HG02610 (cell line): ENCODE measurements at regions not wholly inside any gene's neighbourhood (a gene's known extent, or its start where the extent isn't known, plus 50 kb on each side); places are given as distances from the start of the nearest gene placed in this dataset.

Experiments used
- ATAC-seq: cut with Tn5 transposase; IDR thresholded peaks from one replicate; pipeline ENCODE4 v1.9.1; 2021; ENCODE audit warnings: mild to moderate bottlenecking, moderate library complexity; ENCODE audit not compliant: unreplicated experiment

- ATAC-seq = no peak
Observed at GRCh38 chr1:193799371-193799770, 613.0 kb upstream of the B3GALT2 start.

- ATAC-seq = no peak
Observed at GRCh38 chr1:193794239-193794638, 607.8 kb upstream of the B3GALT2 start.

GRCh38 chr1:193791746-193792145 is 605.3 kb upstream of the B3GALT2 start:
- ATAC-seq = no peak

- no peak for ATAC-seq
Observed at GRCh38 chr1:193787061-193787460, 600.6 kb upstream of the B3GALT2 start.

- no peak for ATAC-seq
Observed at GRCh38 chr1:193785850-193786420, 599.5 kb upstream of the B3GALT2 start.

- no peak for ATAC-seq
Observed at GRCh38 chr1:193774536-193775323, 588.3 kb upstream of the B3GALT2 start.

- no peak for ATAC-seq
Observed at GRCh38 chr1:193771596-193771995, 585.2 kb upstream of the B3GALT2 start.

GRCh38 chr1:193769651-193770050 is 583.2 kb upstream of the B3GALT2 start:
- no peak for ATAC-seq

- ATAC-seq = no peak
Observed at GRCh38 chr1:193767886-193768285, 581.5 kb upstream of the B3GALT2 start.

GRCh38 chr1:193766329-193766728 is 579.9 kb upstream of the B3GALT2 start:
- no peak for ATAC-seq

- ATAC-seq = no peak
Observed at GRCh38 chr1:193763266-193763665, 576.9 kb upstream of the B3GALT2 start.

GRCh38 chr1:193762236-193762635 is 575.8 kb upstream of the B3GALT2 start:
- ATAC-seq = no peak

- ATAC-seq = no peak
Observed at GRCh38 chr1:193755441-193755840, 569.0 kb upstream of the B3GALT2 start.

- ATAC-seq = no peak
Observed at GRCh38 chr1:193754732-193755427, 568.5 kb upstream of the B3GALT2 start.

GRCh38 chr1:193754151-193754550 is 567.7 kb upstream of the B3GALT2 start:
- no peak for ATAC-seq

- no peak for ATAC-seq
Observed at GRCh38 chr1:193753038-193753756, 566.8 kb upstream of the B3GALT2 start.

GRCh38 chr1:193749868-193750267 is 563.5 kb upstream of the B3GALT2 start:
- no peak for ATAC-seq

GRCh38 chr1:193747579-193747978 is 561.2 kb upstream of the B3GALT2 start:
- no peak for ATAC-seq

- ATAC-seq = no peak
Observed at GRCh38 chr1:193741228-193741627, 554.8 kb upstream of the B3GALT2 start.

GRCh38 chr1:193740762-193741161 is 554.3 kb upstream of the B3GALT2 start:
- no peak for ATAC-seq

- no peak for ATAC-seq
Observed at GRCh38 chr1:193736507-193736906, 550.1 kb upstream of the B3GALT2 start.
